T-helper 17 cell (primary cell): ENCODE measurements at regions not wholly inside any gene's neighbourhood (a gene's known extent, or its start where the extent isn't known, plus 50 kb on each side); places are given as distances from the start of the nearest gene placed in this dataset.

Experiments
- ATAC-seq: fragments of 150-1000 bp; cut with Tn5 transposase; 2 replicates; pipeline ENCODE4 v1.10.0; 2021; ENCODE audit warnings: mild to moderate bottlenecking, moderate library complexity
- DNase-seq, 3 donors: peaks; one replicate each; pipeline versions ENCODE4 v3.0.0 to v3.0.0-alpha.2; 2020 to 2021
- H3K9me3 ChIP-seq: one replicate; pipeline ENCODE4 v1.7.0; 2013; ENCODE audit warnings: low read length, mild to moderate bottlenecking; ENCODE audit not compliant: control insufficient read depth, poor library complexity, severe bottlenecking
- H3K27ac Mint-ChIP-seq: one replicate; pipeline ENCODE4 v1.8.0; 2022; ENCODE audit warnings: mild to moderate bottlenecking, moderate library complexity, mixed read lengths
- H3K27me3 Mint-ChIP-seq: one replicate; pipeline ENCODE4 v1.8.0; 2022; ENCODE audit warnings: mixed read lengths
- H3K36me3 Mint-ChIP-seq: one replicate; pipeline ENCODE4 v1.8.0; 2022; ENCODE audit warnings: low read depth, mixed read lengths
- H3K4me1 Mint-ChIP-seq: one replicate; pipeline ENCODE4 v1.8.0; 2022; ENCODE audit warnings: mild to moderate bottlenecking, mixed read lengths
- H3K4me3 Mint-ChIP-seq: one replicate; pipeline ENCODE4 v1.8.0; 2022; ENCODE audit warnings: mild to moderate bottlenecking, moderate library complexity, mixed read lengths

GRCh38 chr14:66120402-66120801, 365.8 kb upstream of the CCDC196 start:
- H3K36me3 Mint-ChIP-seq: no peaks in the 10 kb centered on the region
- H3K27me3 Mint-ChIP-seq: peaks cover 33% of the 10 kb centered on the region
- ATAC-seq (no peak), DNase-seq (no peak)
- H3K4me3 Mint-ChIP-seq: no peak overlapping the region
- H3K9me3 ChIP-seq: no peaks in the 10 kb centered on the region
- H3K27ac Mint-ChIP-seq: no peak overlapping the region
- no peaks in the 10 kb centered on the region for H3K4me1 Mint-ChIP-seq

DNA sequence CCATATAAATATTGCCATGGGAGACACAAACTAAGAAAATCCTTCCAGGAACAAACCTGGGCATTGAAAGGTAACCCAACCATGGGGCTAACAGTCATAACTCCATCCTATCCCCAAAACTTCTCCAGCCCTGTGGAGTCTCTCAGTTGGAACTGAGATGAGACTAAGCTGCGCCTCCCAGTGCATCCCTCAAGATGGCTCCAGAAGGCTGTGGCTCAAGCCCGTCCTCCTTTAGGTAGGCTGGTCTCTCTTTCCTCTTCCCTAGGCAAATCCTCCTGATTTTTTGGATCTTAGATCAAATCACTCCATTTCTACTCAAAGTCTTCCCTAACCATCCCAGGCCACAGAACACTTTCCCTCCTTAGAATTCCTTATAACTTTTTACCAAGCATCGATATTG, 364.3 kb upstream of the CCDC196 start:
- H3K9me3 ChIP-seq: no peaks in the 10 kb centered on the region
- ATAC-seq (no peak), DNase-seq (no peak)
- no peaks in the 10 kb centered on the region for H3K4me1 Mint-ChIP-seq
- no peak overlapping the region for H3K4me3 Mint-ChIP-seq
- no peaks in the 10 kb centered on the region for H3K36me3 Mint-ChIP-seq
- H3K27ac Mint-ChIP-seq: no peak overlapping the region
- peaks cover 39% of the 10 kb centered on the region for H3K27me3 Mint-ChIP-seq

DNA sequence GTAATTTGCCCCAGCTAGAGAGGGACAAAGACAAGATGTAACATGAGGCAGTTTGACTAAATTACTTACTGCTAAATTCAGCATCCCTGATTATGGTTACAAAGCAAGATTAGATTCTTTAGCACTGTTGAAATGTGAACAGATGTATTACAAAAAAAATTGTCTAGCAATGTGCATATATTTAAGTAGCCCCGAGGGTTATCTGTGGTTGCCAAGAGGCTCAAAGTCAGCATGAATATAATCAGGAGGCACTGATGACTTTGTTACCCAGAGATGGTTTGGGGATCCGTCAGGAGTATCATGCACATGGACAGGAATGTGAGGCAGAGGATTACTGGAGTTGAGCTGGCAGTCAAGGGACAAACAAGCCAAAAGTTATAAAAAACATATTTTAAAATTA, 356.9 kb upstream of the CCDC196 start:
- no peaks in the 10 kb centered on the region for H3K9me3 ChIP-seq
- ATAC-seq (no peak), DNase-seq (no peak)
- Mint-ChIP-seq H3K4me3 (no peak overlapping the region), H3K36me3 (peaks cover 2% of the 10 kb centered on the region), H3K27ac (no peak overlapping the region), H3K27me3 (peaks cover 27% of the 10 kb centered on the region), H3K4me1 (peaks cover 2% of the 10 kb centered on the region)

GRCh38 chr14:66131111-66131510, 355.1 kb upstream of the CCDC196 start:
- Mint-ChIP-seq H3K27ac (no peak overlapping the region), H3K4me3 (no peak overlapping the region), H3K36me3 (peaks cover 2% of the 10 kb centered on the region), H3K27me3 (peaks cover 15% of the 10 kb centered on the region), H3K4me1 (peaks cover 2% of the 10 kb centered on the region)
- no peaks in the 10 kb centered on the region for H3K9me3 ChIP-seq
- DNase-seq (no peak), ATAC-seq (no peak)

DNA sequence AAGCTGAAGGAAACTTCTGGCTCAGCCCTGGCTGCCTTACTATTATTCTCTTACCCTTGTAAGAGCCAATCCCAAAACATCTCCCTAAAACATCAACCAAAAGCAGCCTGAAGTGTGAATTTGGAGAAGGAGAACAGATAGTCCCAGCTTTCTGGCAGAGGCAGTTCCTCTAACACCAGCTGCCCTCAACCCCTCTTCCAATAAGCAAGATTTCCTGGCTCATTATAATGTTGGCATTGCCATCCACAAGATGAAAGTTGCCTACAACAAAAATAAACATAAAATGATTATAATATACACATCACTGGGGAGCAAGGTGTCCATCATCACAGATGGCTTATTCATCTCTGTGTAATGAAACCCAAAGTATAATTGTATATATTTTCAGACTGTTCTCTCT, 352.5 kb upstream of the CCDC196 start:
- H3K9me3 ChIP-seq: no peaks in the 10 kb centered on the region
- peaks cover 2% of the 10 kb centered on the region for H3K36me3 Mint-ChIP-seq
- H3K4me3 Mint-ChIP-seq: no peak overlapping the region
- peaks cover 2% of the 10 kb centered on the region for H3K4me1 Mint-ChIP-seq
- ATAC-seq (no peak), DNase-seq (no peak)
- H3K27me3 Mint-ChIP-seq: peaks cover 6% of the 10 kb centered on the region
- H3K27ac Mint-ChIP-seq: no peak overlapping the region

- Mint-ChIP-seq H3K4me1 (peaks cover 2% of the 10 kb centered on the region), H3K27me3 (peaks cover 5% of the 10 kb centered on the region), H3K36me3 (peaks cover 2% of the 10 kb centered on the region), H3K27ac (no peak overlapping the region), H3K4me3 (no peak overlapping the region)
- DNase-seq (no peak), ATAC-seq (no peak)
- no peaks in the 10 kb centered on the region for H3K9me3 ChIP-seq
Measured at GRCh38 chr14:66135831-66136230, 350.3 kb upstream of the CCDC196 start.

DNA sequence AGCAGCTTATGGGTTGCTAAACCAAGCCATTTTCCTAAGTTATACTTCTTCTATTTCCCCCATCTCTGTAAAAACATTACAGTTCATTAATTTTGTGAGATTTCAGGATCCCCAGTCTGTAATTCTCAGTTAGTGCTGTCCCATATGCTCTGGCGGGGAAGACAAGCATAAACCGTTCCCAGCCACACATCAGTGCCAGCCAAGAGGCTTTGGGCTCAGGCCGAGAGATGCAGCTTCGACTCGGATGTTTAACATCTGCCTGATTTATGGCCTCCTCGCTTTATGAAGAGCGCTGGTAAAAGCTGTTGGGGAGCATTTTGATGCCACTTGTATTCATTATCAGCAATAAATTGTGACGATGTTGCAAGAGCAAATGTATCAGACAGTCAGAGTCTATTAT, 349.1 kb upstream of the CCDC196 start:
- Mint-ChIP-seq H3K36me3 (peaks cover 2% of the 10 kb centered on the region), H3K4me1 (peaks cover 2% of the 10 kb centered on the region), H3K27me3 (peaks cover 5% of the 10 kb centered on the region), H3K4me3 (no peak overlapping the region), H3K27ac (no peak overlapping the region)
- ATAC-seq: no peak
- no peak for DNase-seq
- no peaks in the 10 kb centered on the region for H3K9me3 ChIP-seq

- DNase-seq (no peak), ATAC-seq (no peak)
- Mint-ChIP-seq H3K36me3 (peaks cover 2% of the 10 kb centered on the region), H3K4me3 (no peak overlapping the region), H3K27ac (no peak overlapping the region), H3K27me3 (peaks cover 7% of the 10 kb centered on the region), H3K4me1 (no peaks in the 10 kb centered on the region)
- H3K9me3 ChIP-seq: no peaks in the 10 kb centered on the region
Measured at GRCh38 chr14:66139432-66139831, 346.7 kb upstream of the CCDC196 start.

GRCh38 chr14:66140213-66140918, 345.8 kb upstream of the CCDC196 start:
- Mint-ChIP-seq H3K4me1 (no peaks in the 10 kb centered on the region), H3K4me3 (no peak overlapping the region), H3K27ac (no peak overlapping the region), H3K36me3 (peaks cover 2% of the 10 kb centered on the region), H3K27me3 (peaks cover 7% of the 10 kb centered on the region)
- DNase-seq: no peak
- no peak for ATAC-seq
- no peaks in the 10 kb centered on the region for H3K9me3 ChIP-seq

DNA sequence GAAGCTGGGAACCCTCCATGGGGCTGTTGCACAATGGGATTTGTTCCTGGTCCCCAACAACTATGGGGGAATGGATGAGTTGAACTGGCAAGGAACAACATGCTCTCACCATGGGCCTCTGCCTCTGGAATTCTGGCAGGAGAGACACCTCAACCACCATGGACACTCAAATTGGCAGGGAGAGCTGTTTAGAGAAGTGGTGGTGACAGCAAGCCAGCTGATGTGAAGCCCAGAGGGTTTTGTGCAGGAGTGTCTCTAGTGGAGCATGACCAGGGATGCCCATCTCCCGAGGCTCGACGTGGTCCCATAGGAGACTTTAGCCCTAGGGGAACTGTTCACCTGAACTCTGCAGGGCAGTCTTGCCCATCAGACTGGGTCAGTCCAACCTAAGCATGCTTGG, 345.2 kb upstream of the CCDC196 start:
- Mint-ChIP-seq H3K36me3 (peaks cover 2% of the 10 kb centered on the region), H3K27ac (no peak overlapping the region), H3K4me1 (no peaks in the 10 kb centered on the region), H3K27me3 (peaks cover 7% of the 10 kb centered on the region), H3K4me3 (no peak overlapping the region)
- no peak for DNase-seq
- H3K9me3 ChIP-seq: no peaks in the 10 kb centered on the region
- ATAC-seq: no peak

- peaks cover 2% of the 10 kb centered on the region for H3K36me3 Mint-ChIP-seq
- H3K9me3 ChIP-seq: no peaks in the 10 kb centered on the region
- peaks cover 7% of the 10 kb centered on the region for H3K27me3 Mint-ChIP-seq
- DNase-seq (no peak), ATAC-seq (no peak)
- no peak overlapping the region for H3K27ac Mint-ChIP-seq
- H3K4me3 Mint-ChIP-seq: no peak overlapping the region
- H3K4me1 Mint-ChIP-seq: no peaks in the 10 kb centered on the region
Measured at GRCh38 chr14:66141733-66142132, 344.4 kb upstream of the CCDC196 start.

DNA sequence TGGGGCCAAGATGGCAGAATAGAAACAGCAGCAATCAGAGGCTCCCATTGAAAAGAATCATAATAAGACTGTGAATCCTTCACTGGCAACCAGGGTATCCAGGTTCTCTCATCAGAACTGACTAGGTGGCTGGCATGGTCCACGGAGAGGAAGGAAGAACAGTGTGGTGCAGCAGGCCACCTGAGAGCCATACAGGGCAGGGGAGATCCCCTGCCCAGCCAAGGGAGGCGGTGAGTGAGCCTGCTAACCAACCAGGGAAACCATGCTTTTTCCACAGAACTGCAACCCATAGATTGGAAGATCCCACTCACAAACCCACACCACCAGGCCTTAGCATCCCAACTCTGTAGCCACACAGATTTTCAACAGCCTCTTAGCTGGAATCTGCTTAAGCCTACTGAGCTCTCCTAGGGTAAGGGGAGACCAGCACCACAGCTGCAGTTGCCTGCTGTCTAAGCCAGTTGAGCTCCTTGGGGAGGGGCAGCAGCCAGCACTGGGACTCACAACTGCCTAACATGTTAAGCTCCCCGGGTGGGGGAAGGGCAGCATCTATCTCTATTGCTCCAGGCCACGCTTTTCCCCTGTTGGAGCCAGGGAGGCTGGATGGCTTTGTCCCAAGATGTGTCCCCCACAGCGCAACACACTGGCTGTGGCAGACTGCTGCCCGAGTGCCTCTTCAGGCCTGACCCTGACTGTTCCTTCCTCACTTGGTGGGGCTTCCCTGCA, 342.6 kb upstream of the CCDC196 start:
- Mint-ChIP-seq H3K27me3 (peaks cover 7% of the 10 kb centered on the region), H3K36me3 (peaks cover 2% of the 10 kb centered on the region), H3K27ac (no peak overlapping the region), H3K4me1 (no peaks in the 10 kb centered on the region), H3K4me3 (no peak overlapping the region)
- no peaks in the 10 kb centered on the region for H3K9me3 ChIP-seq
- ATAC-seq (no peak), DNase-seq (no peak)

- no peaks in the 10 kb centered on the region for H3K9me3 ChIP-seq
- ATAC-seq (no peak), DNase-seq (no peak)
- H3K36me3 Mint-ChIP-seq: no peaks in the 10 kb centered on the region
- no peak overlapping the region for H3K27ac Mint-ChIP-seq
- H3K27me3 Mint-ChIP-seq: no peaks in the 10 kb centered on the region
- no peak overlapping the region for H3K4me3 Mint-ChIP-seq
- no peaks in the 10 kb centered on the region for H3K4me1 Mint-ChIP-seq
Measured at GRCh38 chr14:66152302-66152701, 333.9 kb upstream of the CCDC196 start.

DNA sequence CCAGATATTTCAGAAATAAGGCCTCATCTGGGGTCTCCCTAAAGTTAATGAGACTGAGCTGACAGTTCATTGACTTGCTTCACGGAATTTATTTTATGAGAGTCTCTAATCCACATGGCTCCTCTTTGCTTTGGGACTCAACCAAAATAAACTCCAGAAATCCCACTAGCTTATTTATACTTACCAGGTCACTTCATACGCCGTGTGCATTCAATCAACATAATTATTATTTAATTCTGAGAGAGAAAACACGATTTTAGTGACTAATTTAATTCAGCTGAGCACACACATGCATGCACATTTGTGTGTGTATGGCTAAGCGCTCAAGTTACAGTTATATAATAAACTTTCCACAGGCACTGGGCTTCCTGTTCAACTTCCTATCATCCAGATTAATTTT, 333.4 kb upstream of the CCDC196 start:
- H3K4me3 Mint-ChIP-seq: no peak overlapping the region
- ATAC-seq: no peak

More for the DNA sequence above, 333.4 kb upstream of the CCDC196 start:
- no peaks in the 10 kb centered on the region for H3K9me3 ChIP-seq
- Mint-ChIP-seq H3K4me1 (no peaks in the 10 kb centered on the region), H3K36me3 (no peaks in the 10 kb centered on the region), H3K27me3 (no peaks in the 10 kb centered on the region), H3K27ac (no peak overlapping the region)
- DNase-seq: no peak
